H1 (cell line): ENCODE measurements at regions not wholly inside any gene's neighbourhood (a gene's known extent, or its start where the extent isn't known, plus 50 kb on each side); places are given as distances from the start of the nearest gene placed in this dataset.
A peak's percentile ranks its signal among the peaks of the same experiment; 100 is the strongest.

Experiments used
- CTCF ChIA-PET: fragments of 300-600 bp; sonication (Branson Sonifier 250); formaldehyde crosslinking; loops from one replicate; lab custom pipeline; 2021; ENCODE audit not compliant: partially characterized antibody; lab: Charles Lee
- POLR2A ChIA-PET: fragments of 300-600 bp; sonication (Branson Sonifier 250); formaldehyde crosslinking; loops from one replicate; lab custom pipeline; 2021; ENCODE audit warnings: inconsistent platforms; ENCODE audit not compliant: partially characterized antibody; lab: Charles Lee
- DNase-seq, 2 experiments: peaks; one replicate each; pipeline versions ENCODE4 v3.0.0 to v3.0.0-alpha.2; 2010 to 2022; ENCODE audit warnings: low spot score in 2 of 2, low read depth in 1 of 2, mixed read lengths in 1 of 2
- FAIRE-seq: peaks from 2 replicates; lab custom pipeline; 2011; peaks lifted over from hg19 to GRCh38; lab: Jason Lieb, UNC
- H2AFZ ChIP-seq: 2 replicates; pipeline ENCODE4 v1.8.1; 2012; ENCODE audit warnings: low read length, inconsistent platforms
- H2AK5ac ChIP-seq: 2 replicates; pipeline ENCODE4 v1.6.1; 2013; ENCODE audit warnings: low read depth, low read length
- H2BK120ac ChIP-seq: replicated peaks from 2 replicates; pipeline ENCODE3; 2013; ENCODE audit warnings: low read depth, low read length, inconsistent platforms
- H2BK12ac ChIP-seq: 2 replicates; pipeline ENCODE4 v1.6.1; 2013; ENCODE audit warnings: low read depth, low read length
- H2BK15ac ChIP-seq: 2 replicates; pipeline ENCODE4 v1.6.1; 2013; ENCODE audit warnings: low read length
- H2BK20ac ChIP-seq: 2 replicates; pipeline ENCODE4 v1.6.1; 2013; ENCODE audit warnings: low read length
- H2BK5ac ChIP-seq: 2 replicates; pipeline ENCODE4 v1.6.1; 2013; ENCODE audit warnings: low read depth, low read length
- H3K14ac ChIP-seq: 2 replicates; pipeline ENCODE4 v1.6.1; 2013; ENCODE audit warnings: inconsistent platforms; ENCODE audit not compliant: insufficient read length
- H3K18ac ChIP-seq: 2 replicates; pipeline ENCODE4 v1.6.1; 2013; ENCODE audit warnings: low read length; ENCODE audit errors: extremely low read depth
- H3K23ac ChIP-seq: 2 replicates; pipeline ENCODE4 v1.6.1; 2013; ENCODE audit warnings: inconsistent platforms; ENCODE audit not compliant: insufficient read length
- H3K23me2 ChIP-seq: 2 replicates; pipeline ENCODE4 v1.6.1; 2013; ENCODE audit warnings: low read depth, low read length
- H3K27ac ChIP-seq: 2 replicates; pipeline ENCODE4 v1.6.1; 2011; ENCODE audit warnings: low read depth, low read length, inconsistent platforms
- H3K27me3 ChIP-seq, 4 experiments: replicated peaks in 1 of 4; 1 replicate in 1 of 4; 2 replicates in 3 of 4; pipeline versions ENCODE4 v1.6.1 to v1.8.1; 2011 to 2013; ENCODE audit warnings: low read length in 3 of 4, mild to moderate bottlenecking in 3 of 4, inconsistent platforms in 2 of 4, mixed read lengths in 2 of 4, moderate library complexity in 1 of 4; ENCODE audit not compliant: control insufficient read depth in 3 of 4, insufficient read depth in 3 of 4; ENCODE audit errors: extremely low read depth in 1 of 4
- H3K36me3 ChIP-seq, 4 experiments: 2 replicates each; pipeline versions ENCODE4 v1.6.1 to v1.8.1; 2011 to 2013; ENCODE audit warnings: mild to moderate bottlenecking in 4 of 4, low read length in 3 of 4, moderate library complexity in 2 of 4, control low read depth in 1 of 4, inconsistent platforms in 1 of 4; ENCODE audit not compliant: insufficient read depth in 4 of 4, control insufficient read depth in 2 of 4
- H3K4ac ChIP-seq: replicated peaks from 2 replicates; pipeline ENCODE3; 2013; ENCODE audit warnings: low read length, low read depth, mixed read lengths, inconsistent platforms; ENCODE audit not compliant: insufficient read length
- H3K4me1 ChIP-seq, 4 experiments: replicated peaks in 1 of 4; 1 replicate in 1 of 4; 2 replicates in 3 of 4; pipeline versions ENCODE4 v1.6.1 to v1.8.1; 2011 to 2013; ENCODE audit warnings: low read length in 3 of 4, inconsistent platforms in 2 of 4, mixed read lengths in 1 of 4; ENCODE audit not compliant: insufficient read depth in 4 of 4, control insufficient read depth in 3 of 4
- H3K4me2 ChIP-seq, 2 experiments: 2 replicates each; pipeline versions ENCODE4 v1.6.1 to v1.8.1; 2011 to 2013; ENCODE audit warnings: low read depth in 2 of 2, low read length in 2 of 2, control low read depth in 1 of 2, inconsistent platforms in 1 of 2, mild to moderate bottlenecking in 1 of 2; ENCODE audit not compliant: insufficient read depth in 1 of 2
- H3K4me3 ChIP-seq, 4 experiments: fragments of 200-600, 300-600 bp in 1 of 4; sonication (generic), shearing (Covaris generic), sonication (Bioruptor Twin) in 1 of 4; 2 replicates each; pipeline versions ENCODE4 v1.5.1 to v1.8.1; 2011 to 2016; ENCODE audit warnings: low read length in 4 of 4, low read depth in 3 of 4, control low read depth in 2 of 4, inconsistent platforms in 2 of 4, mild to moderate bottlenecking in 2 of 4, mixed read lengths in 1 of 4, moderate library complexity in 1 of 4; ENCODE audit not compliant: insufficient read depth in 2 of 4; ENCODE audit errors: extremely low read depth in 1 of 4
- H3K56ac ChIP-seq: replicated peaks from 2 replicates; pipeline ENCODE3; 2013; ENCODE audit warnings: low read depth, mild to moderate bottlenecking, mixed read lengths, low read length, inconsistent platforms; ENCODE audit not compliant: insufficient read length
- H3K79me1 ChIP-seq: 2 replicates; pipeline ENCODE4 v1.6.1; 2013; ENCODE audit warnings: low read depth, low read length, control low read depth
- H3K79me2 ChIP-seq, 2 experiments: 2 replicates each; pipeline versions ENCODE4 v1.6.1 to v1.8.1; 2012 to 2013; ENCODE audit warnings: low read length in 2 of 2, mild to moderate bottlenecking in 2 of 2, inconsistent platforms in 1 of 2; ENCODE audit not compliant: insufficient read depth in 2 of 2, control insufficient read depth in 1 of 2
- H3K9ac ChIP-seq, 4 experiments: replicated peaks in 1 of 4; 1 replicate in 1 of 4; 2 replicates in 3 of 4; pipeline versions ENCODE4 v1.6.1 to v1.8.1; 2011 to 2013; ENCODE audit warnings: low read depth in 3 of 4, low read length in 3 of 4, control low read depth in 2 of 4, mild to moderate bottlenecking in 2 of 4, moderate library complexity in 2 of 4, inconsistent platforms in 1 of 4; ENCODE audit errors: extremely low read depth in 1 of 4
- H3K9me3 ChIP-seq, 2 experiments: 2 replicates each; pipeline versions ENCODE4 v1.6.1 to v1.8.1; 2012 to 2013; ENCODE audit warnings: mild to moderate bottlenecking in 2 of 2, moderate library complexity in 2 of 2, control low read depth in 1 of 2, inconsistent platforms in 1 of 2, low read depth in 1 of 2, low read length in 1 of 2, mixed read lengths in 1 of 2; ENCODE audit not compliant: insufficient read depth in 2 of 2
- H4K20me1 ChIP-seq, 2 experiments: replicated peaks in 1 of 2; 2 replicates each; pipeline versions ENCODE3 to v1.8.1; 2011 to 2013; ENCODE audit warnings: inconsistent platforms in 2 of 2, low read length in 2 of 2, mild to moderate bottlenecking in 1 of 2; ENCODE audit not compliant: insufficient read depth in 2 of 2, control insufficient read depth in 1 of 2
- H4K5ac ChIP-seq: 2 replicates; pipeline ENCODE4 v1.6.1; 2013; ENCODE audit warnings: low read length, low read depth, mixed read lengths, inconsistent platforms; ENCODE audit not compliant: insufficient read length
- H4K8ac ChIP-seq: 2 replicates; pipeline ENCODE4 v1.8.0; 2013; ENCODE audit warnings: mild to moderate bottlenecking, moderate library complexity, low read length, inconsistent platforms; ENCODE audit not compliant: insufficient read depth; ENCODE audit errors: extremely low read depth
- H4K91ac ChIP-seq: replicated peaks from 2 replicates; pipeline ENCODE3; 2013; ENCODE audit warnings: low read length, mixed read lengths, inconsistent platforms; ENCODE audit not compliant: insufficient read length
- HDAC2 ChIP-seq, 2 experiments: fragments of 300-600 bp in 1 of 2; sonication (generic) in 1 of 2; IDR thresholded peaks; 2 replicates each; pipeline ENCODE4 v1.6.1; 2011 to 2012; ENCODE audit warnings: low read depth in 2 of 2, low read length in 2 of 2, mild to moderate bottlenecking in 2 of 2, moderate library complexity in 2 of 2, borderline replicate concordance in 1 of 2, inconsistent platforms in 1 of 2
- RAD21 ChIP-seq, 2 experiments: IDR thresholded peaks in 1 of 2; conservative IDR thresholded peaks in 1 of 2; 2 replicates each; pipeline ENCODE4 v1.6.1; 2011; ENCODE audit warnings: low read depth in 2 of 2, low read length in 2 of 2, improper control_type of control experiment in 1 of 2, inconsistent platforms in 1 of 2, mild to moderate bottlenecking in 1 of 2, moderate library complexity in 1 of 2
- RNF2 ChIP-seq: fragments of 200-900, 300-1000 bp; sonication (generic); IDR thresholded peaks from 2 replicates; pipeline ENCODE4 v1.7.1; 2016; ENCODE audit warnings: borderline replicate concordance, low read depth, mild to moderate bottlenecking, antibody characterized with exemption, low read length; ENCODE audit not compliant: poor library complexity, severe bottlenecking; ENCODE audit errors: missing control alignments
- WGBS, 2 experiments: shearing (Covaris generic) in 1 of 2; methylation state at CpG; one replicate each; pipeline versions ENCODE4 v1.1.6 to v1.1.7; 2013 to 2015; ENCODE audit warnings: low lambda C conversion rate in 2 of 2, mixed read lengths in 2 of 2, inconsistent platforms in 1 of 2, low coverage in 1 of 2, missing lambda C conversion rate in 1 of 2; ENCODE audit not compliant: insufficient replicate concordance in 2 of 2, insufficient coverage in 1 of 2, insufficient read length in 1 of 2; ENCODE audit errors: extremely low coverage in 1 of 2, missing lambda C conversion rate in 1 of 2; 5-methylcytosine and 5-hydroxymethylcytosine counted together
- TF ChIP-seq, protein P1 (sequence below): IDR thresholded peaks from 2 replicates; pipeline ENCODE4 v1.6.1; 2012; ENCODE audit warnings: inconsistent platforms
- TF ChIP-seq, protein P2 (sequence below): IDR thresholded peaks from 2 replicates; pipeline ENCODE4 v1.6.1; 2012; ENCODE audit warnings: inconsistent platforms

DNA sequence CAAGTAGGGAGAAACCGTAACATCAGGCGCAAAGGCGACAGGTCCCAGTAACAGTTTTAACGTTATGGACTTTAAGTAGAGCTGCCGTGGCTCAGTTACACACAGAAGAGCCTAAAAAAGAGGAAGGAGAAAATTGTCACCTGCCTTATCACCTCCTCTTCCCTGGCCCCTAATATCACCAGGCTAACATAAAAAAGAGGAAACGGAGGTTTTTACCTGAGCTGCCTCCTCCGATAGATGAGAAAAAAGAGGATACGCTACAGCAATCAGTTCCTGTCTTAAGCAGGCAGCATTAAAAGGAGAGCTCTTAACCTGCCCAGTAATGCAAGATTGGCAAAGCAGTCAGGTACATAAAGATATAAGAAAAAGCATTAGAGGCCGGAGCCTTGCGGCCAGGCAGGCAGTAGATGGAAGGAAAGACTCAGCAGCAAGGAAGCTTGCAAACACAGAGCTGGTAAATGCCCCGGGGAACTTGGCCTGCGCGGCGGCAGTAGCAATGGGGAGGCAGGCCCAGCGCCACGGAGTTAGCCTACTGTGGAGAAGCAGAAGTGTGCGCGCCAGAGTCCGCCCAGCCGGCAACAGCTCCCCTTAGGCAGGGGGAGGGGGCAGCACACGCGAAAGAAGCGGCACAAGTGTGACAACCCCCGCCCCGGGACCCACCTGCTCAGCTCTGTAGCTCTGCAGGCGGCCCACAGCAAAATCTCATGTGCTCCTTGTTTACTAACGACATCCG, 116.3 kb upstream of the SCN7A start:
- Histone ChIP-seq H3K27me3 (peaks cover 0 to 2% (median 0%) of the 10 kb centered on the region in 4 experiments; a peak in 1 of 7 replicates), H4K8ac (no peak overlapping the region), H3K79me1 (no peaks in the 10 kb centered on the region), H3K27ac (no peak overlapping the region), H3K4me2 (peak overlapping the region; percentile 29 to 48; a peak in 2 of 4 replicates), H2AFZ (peak overlapping the region; percentile 43), H3K4me1 (peaks cover 0 to 10% (median 3%) of the 10 kb centered on the region in 4 experiments; a peak in 6 of 7 replicates), H2BK120ac (no peak overlapping the region), H3K4ac (no peak overlapping the region), H3K79me2 (no peaks in the 10 kb centered on the region), H2BK20ac (no peak overlapping the region), H3K23ac (no peak overlapping the region), H4K5ac (no peak overlapping the region), H3K9ac (no peak overlapping the region; a peak in 1 of 7 replicates), H4K91ac (no peak overlapping the region), H3K36me3 (no peaks in the 10 kb centered on the region), H3K23me2 (no peaks in the 10 kb centered on the region), H3K18ac (no peak overlapping the region), H3K14ac (no peak overlapping the region), H2AK5ac (no peak overlapping the region), H3K4me3 (peak overlapping the region in 1 of 4 experiments; percentile 14; a peak in 1 of 8 replicates), H2BK12ac (0 out of 2 replicates have a peak overlapping the region, but pooled peaks have one; percentile 39), H2BK15ac (no peak overlapping the region), H3K9me3 (no peaks in the 10 kb centered on the region), H3K56ac (no peak overlapping the region), H2BK5ac (no peak overlapping the region), H4K20me1 (no peaks in the 10 kb centered on the region)
- peak in 1 of 2 experiments; percentile 65 for DNase-seq
- TF ChIP-seq HDAC2 (IDR thresholded peaks at IDR 0.05; ENCODE audit: borderline replicate concordance in 1 of 2, low read depth in 2 of 2, low read length in 2 of 2): no peak
- TF ChIP-seq, protein P1, sequence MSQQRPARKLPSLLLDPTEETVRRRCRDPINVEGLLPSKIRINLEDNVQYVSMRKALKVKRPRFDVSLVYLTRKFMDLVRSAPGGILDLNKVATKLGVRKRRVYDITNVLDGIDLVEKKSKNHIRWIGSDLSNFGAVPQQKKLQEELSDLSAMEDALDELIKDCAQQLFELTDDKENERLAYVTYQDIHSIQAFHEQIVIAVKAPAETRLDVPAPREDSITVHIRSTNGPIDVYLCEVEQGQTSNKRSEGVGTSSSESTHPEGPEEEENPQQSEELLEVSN: peak; percentile 49; the same call in 1 of the 2 replicates
- TF ChIP-seq RNF2: no peak
- TF ChIP-seq, protein P2, sequence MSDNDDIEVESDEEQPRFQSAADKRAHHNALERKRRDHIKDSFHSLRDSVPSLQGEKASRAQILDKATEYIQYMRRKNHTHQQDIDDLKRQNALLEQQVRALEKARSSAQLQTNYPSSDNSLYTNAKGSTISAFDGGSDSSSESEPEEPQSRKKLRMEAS: peak; percentile 51
- TF ChIP-seq RAD21 (IDR thresholded peaks at IDR 0.05 in 1 of 2, conservative IDR thresholded peaks at IDR 0.05 in 1 of 2; ENCODE audit: low read depth in 2 of 2, low read length in 2 of 2): peak in 1 of 2 experiments; percentile 4; a peak in 1 of 4 replicates
- ChIA-PET POLR2A (interaction anchor here (1.3 kb wide), 1 partner anchor 18 kb away, joined by 4 read pairs; no protein-coding TSS in a partner anchor), CTCF (interaction anchor here (0.6 to 5.3 kb wide), 26 partner anchors 9 to 292 kb away, joined by 3 to 47 read pairs (median 4); no protein-coding TSS in a partner anchor)
- no peak for FAIRE-seq
- WGBS, 2 experiments: 48% methylated on average over 23 of the region's 28 CpGs; no CpG with 5 or more reads in 1 of the 2 experiments
